ENCODE measurements at regions not wholly inside any gene's neighbourhood (a gene's known extent, or its start where the extent isn't known, plus 50 kb on each side); places are given as distances from the start of the nearest gene placed in this dataset.

- Histone ChIP-seq H3K27me3 (ENCODE audit: control insufficient read depth, insufficient read depth, low read length) (no peaks in the 10 kb centered on the region), H3K27ac (no peak overlapping the region), H3K79me2 (no peaks in the 10 kb centered on the region), H3K36me3 (ENCODE audit: control insufficient read depth, insufficient read depth, low read length) (no peaks in the 10 kb centered on the region), H3K4me3 (ENCODE audit: low read depth, low read length) (no peak overlapping the region), H2AFZ (no peak overlapping the region), H3K4me1 (no peaks in the 10 kb centered on the region), H3K4me2 (ENCODE audit: low read length) (no peak overlapping the region), H3K9ac (no peak overlapping the region), H3K9me3 (ENCODE audit: control insufficient read depth, low read length) (no peaks in the 10 kb centered on the region)
- TF ChIP-seq, protein P1, sequence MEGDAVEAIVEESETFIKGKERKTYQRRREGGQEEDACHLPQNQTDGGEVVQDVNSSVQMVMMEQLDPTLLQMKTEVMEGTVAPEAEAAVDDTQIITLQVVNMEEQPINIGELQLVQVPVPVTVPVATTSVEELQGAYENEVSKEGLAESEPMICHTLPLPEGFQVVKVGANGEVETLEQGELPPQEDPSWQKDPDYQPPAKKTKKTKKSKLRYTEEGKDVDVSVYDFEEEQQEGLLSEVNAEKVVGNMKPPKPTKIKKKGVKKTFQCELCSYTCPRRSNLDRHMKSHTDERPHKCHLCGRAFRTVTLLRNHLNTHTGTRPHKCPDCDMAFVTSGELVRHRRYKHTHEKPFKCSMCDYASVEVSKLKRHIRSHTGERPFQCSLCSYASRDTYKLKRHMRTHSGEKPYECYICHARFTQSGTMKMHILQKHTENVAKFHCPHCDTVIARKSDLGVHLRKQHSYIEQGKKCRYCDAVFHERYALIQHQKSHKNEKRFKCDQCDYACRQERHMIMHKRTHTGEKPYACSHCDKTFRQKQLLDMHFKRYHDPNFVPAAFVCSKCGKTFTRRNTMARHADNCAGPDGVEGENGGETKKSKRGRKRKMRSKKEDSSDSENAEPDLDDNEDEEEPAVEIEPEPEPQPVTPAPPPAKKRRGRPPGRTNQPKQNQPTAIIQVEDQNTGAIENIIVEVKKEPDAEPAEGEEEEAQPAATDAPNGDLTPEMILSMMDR (IDR thresholded peaks at IDR 0.05): no peak
These were observed 83.7 kb upstream of the RND3 start for GRCh38 chr2:150571121-150571520.

DNA sequence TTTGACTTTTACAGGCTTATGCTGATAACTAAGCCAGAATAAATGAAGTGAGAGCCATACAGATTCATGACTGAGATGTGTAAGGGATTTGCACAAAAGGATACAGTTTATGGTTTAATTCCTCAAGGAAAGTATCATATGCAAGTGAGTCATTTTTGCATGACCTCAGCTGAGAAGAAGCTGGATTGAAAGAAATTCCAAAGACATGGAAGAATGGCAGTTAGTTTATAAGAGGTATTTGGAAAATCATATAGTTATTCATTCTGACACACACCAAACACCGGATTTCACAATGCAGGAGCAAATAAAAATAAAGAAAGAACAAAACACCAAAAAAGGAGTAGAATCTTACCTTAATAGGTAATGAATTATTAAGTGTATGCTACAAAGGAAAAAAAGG lies 83.2 kb upstream of the RND3 start:
- TF ChIP-seq, protein P1 (IDR thresholded peaks at IDR 0.05): no peak
- Histone ChIP-seq H3K4me1 (no peaks in the 10 kb centered on the region), H3K4me2 (ENCODE audit: low read length) (no peak overlapping the region), H3K4me3 (ENCODE audit: low read depth, low read length) (no peak overlapping the region), H3K27me3 (ENCODE audit: control insufficient read depth, insufficient read depth, low read length) (no peaks in the 10 kb centered on the region), H3K79me2 (no peaks in the 10 kb centered on the region), H3K9ac (no peak overlapping the region), H2AFZ (no peak overlapping the region), H3K9me3 (ENCODE audit: control insufficient read depth, low read length) (no peaks in the 10 kb centered on the region), H3K27ac (no peak overlapping the region), H3K36me3 (ENCODE audit: control insufficient read depth, insufficient read depth, low read length) (no peaks in the 10 kb centered on the region)

- H3K4me3 ChIP-seq (ENCODE audit: low read depth, low read length): no peak overlapping the region
- TF ChIP-seq, protein P1 (IDR thresholded peaks at IDR 0.05): no peak
- H3K36me3 ChIP-seq (ENCODE audit: control insufficient read depth, insufficient read depth, low read length): no peaks in the 10 kb centered on the region
- H3K27me3 ChIP-seq (ENCODE audit: control insufficient read depth, insufficient read depth, low read length): no peaks in the 10 kb centered on the region
- H3K4me1 ChIP-seq: no peaks in the 10 kb centered on the region
- no peaks in the 10 kb centered on the region for H3K9me3 ChIP-seq (ENCODE audit: control insufficient read depth, low read length)
- no peak overlapping the region for H3K4me2 ChIP-seq (ENCODE audit: low read length)
- no peak overlapping the region for H3K9ac ChIP-seq
- no peak overlapping the region for H2AFZ ChIP-seq
- no peaks in the 10 kb centered on the region for H3K79me2 ChIP-seq
- H3K27ac ChIP-seq: no peak overlapping the region
These were observed 82.3 kb upstream of the RND3 start for GRCh38 chr2:150569761-150570160.

GRCh38 chr2:150567771-150568301 lies 80.4 kb upstream of the RND3 start:
- Histone ChIP-seq H3K9me3 (ENCODE audit: control insufficient read depth, low read length) (no peaks in the 10 kb centered on the region), H3K27ac (no peak overlapping the region), H3K79me2 (no peaks in the 10 kb centered on the region), H2AFZ (no peak overlapping the region), H3K4me1 (no peaks in the 10 kb centered on the region), H3K4me2 (ENCODE audit: low read length) (no peak overlapping the region), H3K9ac (no peak overlapping the region), H3K4me3 (ENCODE audit: low read depth, low read length) (no peak overlapping the region), H3K36me3 (ENCODE audit: control insufficient read depth, insufficient read depth, low read length) (no peaks in the 10 kb centered on the region), H3K27me3 (ENCODE audit: control insufficient read depth, insufficient read depth, low read length) (no peaks in the 10 kb centered on the region)
- TF ChIP-seq, protein P1 (IDR thresholded peaks at IDR 0.05): no peak

DNA sequence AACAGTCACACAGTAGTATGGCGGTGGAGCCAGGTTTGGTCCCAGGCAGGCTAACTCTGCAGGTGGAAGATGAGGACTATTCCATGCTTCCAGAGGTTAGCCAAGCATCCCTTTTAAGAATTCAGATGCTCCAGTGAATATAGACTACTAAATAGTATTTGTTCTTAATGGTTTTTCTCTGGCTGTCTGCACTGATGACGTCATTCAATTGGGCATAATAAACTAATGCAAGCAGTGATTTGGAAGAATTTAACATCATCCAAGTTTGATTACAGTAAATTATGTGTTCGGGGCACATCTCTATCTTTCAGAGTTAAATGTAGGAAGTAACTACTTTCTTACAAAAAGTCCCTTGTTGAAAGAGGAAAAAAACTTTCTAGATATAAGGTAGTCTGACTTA lies 78.8 kb upstream of the RND3 start:
- Histone ChIP-seq H3K9me3 (ENCODE audit: control insufficient read depth, low read length) (no peaks in the 10 kb centered on the region), H3K36me3 (ENCODE audit: control insufficient read depth, insufficient read depth, low read length) (no peaks in the 10 kb centered on the region), H3K9ac (no peak overlapping the region), H3K4me2 (ENCODE audit: low read length) (no peak overlapping the region), H3K27ac (no peak overlapping the region), H2AFZ (no peak overlapping the region), H3K79me2 (no peaks in the 10 kb centered on the region), H3K4me1 (no peaks in the 10 kb centered on the region), H3K27me3 (ENCODE audit: control insufficient read depth, insufficient read depth, low read length) (no peaks in the 10 kb centered on the region), H3K4me3 (ENCODE audit: low read depth, low read length) (no peak overlapping the region)
- TF ChIP-seq, protein P1 (IDR thresholded peaks at IDR 0.05): no peak
